HepG2 (cell line): ENCODE measurements at regions not wholly inside any gene's neighbourhood (a gene's known extent, or its start where the extent isn't known, plus 50 kb on each side); places are given as distances from the start of the nearest gene placed in this dataset.

Experiments used
- ATAC-seq: fragments of 200-7000 bp; cut with Tn5 transposase; 3 replicates; pipeline ENCODE4 v1.9.1; 2020; ENCODE audit warnings: mild to moderate bottlenecking, moderate library complexity
- BruUV-seq: library from RNA; stranded (reverse); fragments of 400-500 nt; replicated peaks from 2 replicates; lab custom pipeline; 2021; lab: Mats Ljungman, UMichigan
- CTCF ChIA-PET: fragments of 300-600 bp; formaldehyde crosslinking; extraction: SDS; loops from one replicate; lab custom pipeline; 2021; ENCODE audit warnings: low total read pairs, inconsistent platforms, low intra/inter-chr PET ratio; lab: Yijun Ruan, JAX
- POLR2A ChIA-PET: fragments of 350-600 bp; sonication (Branson Sonifier 250); formaldehyde crosslinking; loops from one replicate; lab custom pipeline; 2020; ENCODE audit warnings: antibody characterized with exemption, inconsistent platforms; lab: Yijun Ruan, JAX
- DNase-seq: peaks from one replicate; pipeline ENCODE4 v3.0.0-alpha.2; 2015; ENCODE audit warnings: low spot score
- FAIRE-seq: peaks from 3 replicates; lab custom pipeline; 2011; peaks lifted over from hg19 to GRCh38; lab: Jason Lieb, UNC
- H2AFZ ChIP-seq: one replicate; pipeline ENCODE4 v1.6.1; 2011; ENCODE audit warnings: low read length, inconsistent platforms
- H3K27ac ChIP-seq: fragments of 300-600 bp; 3 replicates; pipeline ENCODE4 v1.8.0; 2011; ENCODE audit warnings: mixed run types, mild to moderate bottlenecking, mixed read lengths, low read length, inconsistent platforms; ENCODE audit not compliant: insufficient read depth; ENCODE audit errors: extremely low read length
- H3K27me3 ChIP-seq, 2 experiments: fragments of 200-600 bp in 1 of 2; 2 replicates in 1 of 2; 3 replicates in 1 of 2; pipeline versions ENCODE4 v1.6.0 to v1.8.0; 2011; ENCODE audit warnings: low read length in 2 of 2, mild to moderate bottlenecking in 2 of 2, moderate library complexity in 2 of 2, inconsistent platforms in 1 of 2; ENCODE audit not compliant: insufficient read depth in 2 of 2, control insufficient read depth in 1 of 2
- H3K36me3 ChIP-seq, 2 experiments: fragments of 200-600 bp in 1 of 2; replicated peaks in 1 of 2; 2 replicates in 1 of 2; 3 replicates in 1 of 2; pipeline versions ENCODE4 v1.5.1 to v1.8.0; 2011; ENCODE audit warnings: low read length in 2 of 2, inconsistent platforms in 1 of 2; ENCODE audit not compliant: insufficient read depth in 2 of 2, control insufficient read depth in 1 of 2
- H3K4me1 ChIP-seq: 2 replicates; pipeline ENCODE4 v1.5.1; 2012; ENCODE audit warnings: low read length, inconsistent platforms; ENCODE audit not compliant: insufficient read depth
- H3K4me2 ChIP-seq: 2 replicates; pipeline ENCODE4 v1.6.0; 2011; ENCODE audit warnings: low read depth, low read length, inconsistent platforms
- H3K4me3 ChIP-seq, 3 experiments: fragments of 200-600 bp in 1 of 3; sonication (generic), shearing (Covaris generic) in 1 of 3; replicated peaks in 1 of 3; 2 replicates each; pipeline ENCODE4 v1.5.1; 2011 to 2016; ENCODE audit warnings: low read length in 3 of 3, inconsistent platforms in 2 of 3, low read depth in 2 of 3, mild to moderate bottlenecking in 2 of 3, control low read depth in 1 of 3, mixed read lengths in 1 of 3; ENCODE audit not compliant: insufficient read depth in 1 of 3
- H3K79me2 ChIP-seq: one replicate; pipeline ENCODE4 v1.6.1; 2011; ENCODE audit warnings: low read length, inconsistent platforms; ENCODE audit not compliant: insufficient read depth
- H3K9ac ChIP-seq: 2 replicates; pipeline ENCODE4 v1.6.0; 2011; ENCODE audit warnings: mild to moderate bottlenecking, low read depth, low read length, inconsistent platforms; ENCODE audit not compliant: insufficient read depth
- H3K9me3 ChIP-seq: 2 replicates; pipeline ENCODE4 v1.5.1; 2012; ENCODE audit warnings: mild to moderate bottlenecking, low read length
- H4K20me1 ChIP-seq: 2 replicates; pipeline ENCODE4 v1.6.0; 2011; ENCODE audit warnings: inconsistent platforms, mild to moderate bottlenecking, low read length, moderate library complexity; ENCODE audit not compliant: insufficient read depth
- CENPX ChIP-seq: sonication (generic); formaldehyde crosslinking; IDR thresholded peaks from 2 replicates; pipeline ENCODE4 v1.9.0; 2021; ENCODE audit warnings: mild to moderate bottlenecking, missing genetic modification reagents, moderate library complexity
- NFYB ChIP-seq: sonication (generic); formaldehyde crosslinking; IDR thresholded peaks from 2 replicates; pipeline ENCODE4 v1.4.0; 2020; ENCODE audit warnings: missing genetic modification reagents
- NR1H2 ChIP-seq: sonication (generic); formaldehyde crosslinking; IDR thresholded peaks from 2 replicates; pipeline ENCODE4 v1.8.1; 2022; ENCODE audit warnings: low read depth, missing genetic modification reagents, borderline replicate concordance
- ZBTB25 ChIP-seq: IDR thresholded peaks from 2 replicates; pipeline ENCODE4 v1.6.1; 2018; ENCODE audit warnings: missing genetic modification reagents
- ZFYVE20 ChIP-seq: sonication (generic); formaldehyde crosslinking; IDR thresholded peaks from 2 replicates; pipeline ENCODE4 v1.8.0; 2023; ENCODE audit warnings: low read depth, mild to moderate bottlenecking, moderate library complexity, missing genetic modification reagents, borderline replicate concordance
- ZNF562 ChIP-seq: sonication (generic); formaldehyde crosslinking; IDR thresholded peaks from 2 replicates; pipeline ENCODE4 v1.8.0; 2022; ENCODE audit warnings: missing genetic modification reagents, borderline replicate concordance
- ZNF589 ChIP-seq: sonication (generic); formaldehyde crosslinking; conservative IDR thresholded peaks from 2 replicates; pipeline ENCODE4 v1.8.0; 2022; ENCODE audit warnings: mild to moderate bottlenecking, moderate library complexity, missing genetic modification reagents
- ZNF670 ChIP-seq: sonication (generic); formaldehyde crosslinking; IDR thresholded peaks from 2 replicates; pipeline ENCODE4 v1.8.0; 2022; ENCODE audit warnings: mild to moderate bottlenecking, missing genetic modification reagents, borderline replicate concordance
- ZNF687 ChIP-seq: sonication (generic); formaldehyde crosslinking; IDR thresholded peaks from 2 replicates; pipeline ENCODE4 v1.5.1; 2020; ENCODE audit warnings: mild to moderate bottlenecking, missing genetic modification reagents, moderate library complexity
- ZNF792 ChIP-seq: IDR thresholded peaks from 2 replicates; pipeline ENCODE4 v1.6.1; 2016
- in situ Hi-C: cut with HindIII; loops from 2 replicates; pipeline ENCODE4 v1.10.0; 2017; ENCODE audit warnings: low pct_unique_long_range_greater_than_20kb; ENCODE audit not compliant: extremely low pct_ligation_motif_present
- intact Hi-C: fragments of 100-400 bp; cut with micrococcal nuclease; formaldehyde crosslinking; loops from one replicate; pipeline ENCODE4 v1.10.0; 2022; ENCODE audit not compliant: unreplicated experiment
- TF ChIP-seq, protein P1 (sequence below): sonication (generic); formaldehyde crosslinking; IDR thresholded peaks from 2 replicates; pipeline ENCODE4 v1.4.0; 2020; ENCODE audit warnings: missing genetic modification reagents, borderline replicate concordance

DNA sequence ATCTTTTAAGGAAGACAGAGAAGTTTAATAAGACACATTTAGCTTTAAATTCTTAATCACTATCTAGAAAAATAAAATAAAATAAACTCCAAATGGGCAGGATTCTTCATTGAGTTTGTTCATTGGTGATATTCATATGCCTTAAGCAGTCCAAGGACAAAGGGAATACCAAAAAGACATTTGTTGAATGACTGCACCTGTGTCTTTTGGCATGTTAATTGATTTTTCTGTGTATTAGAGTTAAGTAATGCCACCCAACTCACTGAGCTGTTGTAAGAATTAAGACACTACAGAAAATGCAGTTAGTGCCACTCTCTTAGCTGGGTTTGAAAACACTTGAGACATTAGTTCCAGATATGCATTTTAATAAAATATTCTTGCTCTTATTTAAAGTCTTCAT lies 683.6 kb upstream of the ROBO1 start:
- ATAC-seq (no peak), DNase-seq (no peak), FAIRE-seq (no peak)
- Histone ChIP-seq H3K27me3 (no peaks in the 10 kb centered on the region), H4K20me1 (no peaks in the 10 kb centered on the region; the same call in 1 of the 2 replicates), H3K4me3 (no peak overlapping the region), H3K36me3 (no peaks in the 10 kb centered on the region), H3K9ac (no peak overlapping the region), H3K9me3 (no peaks in the 10 kb centered on the region), H2AFZ (no peak overlapping the region), H3K79me2 (no peaks in the 10 kb centered on the region), H3K4me1 (no peaks in the 10 kb centered on the region), H3K27ac (no peak overlapping the region), H3K4me2 (no peak overlapping the region)
- no TSS peak for BruUV-seq
- POLR2A ChIA-PET = no interaction called here
- in situ Hi-C loops = no loop called here
- CTCF ChIA-PET = no interaction called here
- intact Hi-C loops = no loop called here
- TF ChIP-seq ZNF687 (CRISPR knock-in tag) (no peak), ZNF589 (CRISPR knock-in tag) (no peak), CENPX (CRISPR knock-in tag) (no peak), ZBTB25 (CRISPR knock-in tag) (no peak), NFYB (CRISPR knock-in tag) (no peak), ZNF792 (no peak), ZFYVE20 (no peak), ZNF562 (CRISPR knock-in tag) (no peak), NR1H2 (no peak), ZNF670 (CRISPR knock-in tag) (no peak)
- TF ChIP-seq, protein P1, sequence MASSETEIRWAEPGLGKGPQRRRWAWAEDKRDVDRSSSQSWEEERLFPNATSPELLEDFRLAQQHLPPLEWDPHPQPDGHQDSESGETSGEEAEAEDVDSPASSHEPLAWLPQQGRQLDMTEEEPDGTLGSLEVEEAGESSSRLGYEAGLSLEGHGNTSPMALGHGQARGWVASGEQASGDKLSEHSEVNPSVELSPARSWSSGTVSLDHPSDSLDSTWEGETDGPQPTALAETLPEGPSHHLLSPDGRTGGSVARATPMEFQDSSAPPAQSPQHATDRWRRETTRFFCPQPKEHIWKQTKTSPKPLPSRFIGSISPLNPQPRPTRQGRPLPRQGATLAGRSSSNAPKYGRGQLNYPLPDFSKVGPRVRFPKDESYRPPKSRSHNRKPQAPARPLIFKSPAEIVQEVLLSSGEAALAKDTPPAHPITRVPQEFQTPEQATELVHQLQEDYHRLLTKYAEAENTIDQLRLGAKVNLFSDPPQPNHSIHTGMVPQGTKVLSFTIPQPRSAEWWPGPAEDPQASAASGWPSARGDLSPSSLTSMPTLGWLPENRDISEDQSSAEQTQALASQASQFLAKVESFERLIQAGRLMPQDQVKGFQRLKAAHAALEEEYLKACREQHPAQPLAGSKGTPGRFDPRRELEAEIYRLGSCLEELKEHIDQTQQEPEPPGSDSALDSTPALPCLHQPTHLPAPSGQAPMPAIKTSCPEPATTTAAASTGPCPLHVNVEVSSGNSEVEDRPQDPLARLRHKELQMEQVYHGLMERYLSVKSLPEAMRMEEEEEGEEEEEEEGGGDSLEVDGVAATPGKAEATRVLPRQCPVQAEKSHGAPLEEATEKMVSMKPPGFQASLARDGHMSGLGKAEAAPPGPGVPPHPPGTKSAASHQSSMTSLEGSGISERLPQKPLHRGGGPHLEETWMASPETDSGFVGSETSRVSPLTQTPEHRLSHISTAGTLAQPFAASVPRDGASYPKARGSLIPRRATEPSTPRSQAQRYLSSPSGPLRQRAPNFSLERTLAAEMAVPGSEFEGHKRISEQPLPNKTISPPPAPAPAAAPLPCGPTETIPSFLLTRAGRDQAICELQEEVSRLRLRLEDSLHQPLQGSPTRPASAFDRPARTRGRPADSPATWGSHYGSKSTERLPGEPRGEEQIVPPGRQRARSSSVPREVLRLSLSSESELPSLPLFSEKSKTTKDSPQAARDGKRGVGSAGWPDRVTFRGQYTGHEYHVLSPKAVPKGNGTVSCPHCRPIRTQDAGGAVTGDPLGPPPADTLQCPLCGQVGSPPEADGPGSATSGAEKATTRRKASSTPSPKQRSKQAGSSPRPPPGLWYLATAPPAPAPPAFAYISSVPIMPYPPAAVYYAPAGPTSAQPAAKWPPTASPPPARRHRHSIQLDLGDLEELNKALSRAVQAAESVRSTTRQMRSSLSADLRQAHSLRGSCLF (CRISPR knock-in tag) = no peak
